ENCODE measurements at regions not wholly inside any gene's neighbourhood (a gene's known extent, or its start where the extent isn't known, plus 50 kb on each side); places are given as distances from the start of the nearest gene placed in this dataset.

- TF ChIP-seq MAX (IDR thresholded peaks at IDR 0.05; ENCODE audit: insufficient read depth, insufficient read length) (no peak), JUN (IDR thresholded peaks at IDR 0.05; ENCODE audit: borderline replicate concordance, insufficient read depth, insufficient read length, low read depth) (no peak), CTCF (IDR thresholded peaks at IDR 0.05; ENCODE audit: extremely low read depth in 1 of 2, insufficient read depth in 1 of 2, low read depth in 1 of 2, low read length in 2 of 2) (no peak), GATA2 (IDR thresholded peaks at IDR 0.05; ENCODE audit: insufficient read depth, insufficient read length, low read depth, low read length) (no peak)
Observed at GRCh38 chr1:238302646-238303045, 411.9 kb upstream of the ZP4 start.

Data from endothelial cell of umbilical vein (primary cell).